ENCODE measurements at regions not wholly inside any gene's neighbourhood (a gene's known extent, or its start where the extent isn't known, plus 50 kb on each side); places are given as distances from the start of the nearest gene placed in this dataset.

DNA sequence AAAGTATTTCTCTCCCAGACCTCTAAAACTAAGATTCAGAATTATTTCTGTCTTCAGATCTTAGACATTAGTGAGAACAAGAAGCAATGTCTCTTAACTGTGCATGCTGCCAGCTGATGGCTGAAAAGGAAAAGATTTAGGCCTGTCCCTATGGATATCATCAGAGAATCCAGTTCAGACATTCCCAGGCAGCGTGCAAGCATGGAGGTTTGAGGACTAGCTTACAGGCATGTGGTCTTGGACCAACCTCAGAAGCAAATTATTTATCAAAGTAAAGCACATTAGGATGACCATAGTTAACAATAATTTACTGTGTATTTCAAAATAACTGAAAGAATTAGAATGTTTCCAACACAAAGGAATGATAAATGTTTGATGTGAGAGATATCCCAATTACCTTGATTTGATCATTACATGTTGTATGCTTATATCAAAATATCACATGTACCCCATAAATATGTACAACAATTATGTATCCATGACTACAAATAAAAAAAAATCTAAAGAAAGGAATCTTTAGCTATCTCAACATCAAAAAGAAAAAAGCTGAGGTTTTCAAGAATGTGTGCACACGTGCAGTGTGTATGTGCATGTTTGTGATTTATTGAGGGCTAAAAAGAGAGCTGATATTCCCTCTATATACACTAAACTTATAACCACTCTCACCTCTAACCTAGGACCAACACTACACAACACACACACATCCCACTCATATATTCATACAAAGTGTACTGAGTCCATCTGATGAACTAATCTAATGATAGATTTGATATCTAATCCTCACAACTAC lies 108.9 kb upstream of the THBS1 start:
- no peak for DNase-seq

GRCh38 chr15:39472621-39473297 lies 108.1 kb upstream of the THBS1 start:
- no peak for DNase-seq

- no peak for DNase-seq
These were observed 107.5 kb upstream of the THBS1 start for GRCh38 chr15:39473298-39473947.

DNA sequence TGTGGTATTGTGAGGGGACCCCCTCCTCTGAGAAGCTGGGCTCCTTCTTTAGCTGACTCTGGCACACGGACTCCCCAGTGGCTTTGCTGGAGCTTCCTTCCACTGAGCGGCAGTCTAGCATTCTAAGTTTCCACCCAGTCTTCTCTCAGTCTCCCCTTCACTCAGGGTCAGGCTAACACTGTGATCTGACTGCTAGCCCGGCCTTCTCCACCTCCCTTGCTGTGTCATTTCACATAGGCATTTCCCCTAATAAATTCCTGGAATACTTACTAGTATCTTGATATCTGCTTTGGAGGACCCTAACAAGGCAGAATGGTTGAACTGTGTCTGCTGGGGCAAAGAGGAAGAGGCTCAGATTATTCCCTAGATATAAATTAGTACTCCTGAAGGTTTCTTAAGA lies 106.2 kb upstream of the THBS1 start:
- DNase-seq = no peak

DNA sequence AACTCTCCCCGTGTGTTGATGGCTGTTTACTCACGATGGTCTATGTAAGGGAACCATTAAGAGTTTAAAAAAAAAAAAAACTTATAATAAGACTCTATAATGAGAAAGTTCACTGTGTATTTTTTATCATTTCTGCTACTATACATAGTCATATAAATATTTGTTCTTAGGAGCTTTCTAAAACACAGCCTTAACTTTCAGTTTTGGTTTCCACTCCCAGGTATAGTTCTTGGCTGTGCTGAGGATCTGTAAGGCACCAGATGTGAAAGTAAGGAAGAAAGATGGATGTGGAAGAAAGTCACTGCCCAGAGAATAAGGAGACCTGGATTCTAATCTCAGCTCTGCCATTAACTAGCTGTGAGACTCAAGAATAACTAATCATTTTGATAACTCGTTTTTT lies 101.9 kb upstream of the THBS1 start:
- no peak for DNase-seq

- no peak for DNase-seq
These were observed 101.0 kb upstream of the THBS1 start for GRCh38 chr15:39479911-39480310.

DNA sequence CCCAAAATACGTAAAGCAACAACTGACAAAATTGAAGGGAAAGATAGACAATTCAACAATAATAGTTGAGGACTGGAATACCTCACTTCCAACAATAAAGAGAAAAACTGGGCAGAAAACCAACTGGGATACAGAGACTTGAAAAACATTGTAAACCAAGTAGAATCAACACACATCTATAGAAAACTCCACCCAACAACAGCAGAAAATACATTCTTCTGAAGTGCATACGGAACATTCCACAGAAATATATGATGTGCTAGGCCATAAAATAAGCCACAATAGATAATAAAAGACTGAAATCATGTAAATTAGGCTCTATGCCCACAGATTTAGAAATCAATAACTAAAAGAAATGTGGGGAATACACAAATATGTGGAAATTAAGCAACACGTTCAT lies 98.4 kb upstream of the THBS1 start:
- DNase-seq = no peak

GRCh38 chr15:39486621-39487457 lies 94.0 kb upstream of the THBS1 start:
- no peak for DNase-seq

GRCh38 chr15:39487458-39487735 lies 93.5 kb upstream of the THBS1 start:
- no peak for DNase-seq

GRCh38 chr15:39488516-39488915 lies 92.4 kb upstream of the THBS1 start:
- DNase-seq = no peak

GRCh38 chr15:39488961-39489360 lies 91.9 kb upstream of the THBS1 start:
- no peak for DNase-seq

DNA sequence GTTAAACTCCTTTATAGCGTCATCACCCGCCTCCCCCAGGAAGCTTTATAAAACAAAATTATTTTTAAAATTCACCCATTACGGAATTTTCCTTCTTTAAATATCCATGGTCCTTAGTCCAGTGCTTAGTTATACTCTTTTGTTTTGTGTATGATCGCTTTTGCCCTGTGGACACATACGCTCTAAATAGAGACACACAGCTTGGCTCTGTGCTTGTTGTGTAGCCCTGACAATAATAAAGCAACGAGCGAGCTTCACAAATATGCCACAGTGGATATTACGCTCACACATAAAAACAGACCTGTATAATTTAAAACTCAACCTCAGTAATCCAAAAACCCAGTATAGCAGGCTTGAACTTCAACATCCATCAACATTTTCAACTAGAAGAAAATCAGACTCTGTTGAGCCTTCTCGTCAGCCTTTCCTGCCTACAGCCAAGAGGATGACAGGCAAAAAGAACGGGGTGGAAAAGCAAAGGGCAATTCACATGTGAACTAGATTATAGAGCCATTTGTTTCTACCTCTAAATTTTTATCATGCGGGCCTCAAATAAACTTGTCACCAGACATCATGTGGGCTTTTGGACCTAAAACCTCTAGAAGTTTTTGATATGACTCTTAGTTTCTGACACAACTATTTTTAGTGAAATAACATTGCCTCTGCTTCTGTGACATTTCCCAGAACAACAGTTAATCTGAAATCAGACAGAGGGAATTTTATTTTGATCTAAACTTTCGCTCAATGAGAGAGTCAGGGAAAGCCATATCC lies 89.6 kb upstream of the THBS1 start:
- no peak for DNase-seq

DNA sequence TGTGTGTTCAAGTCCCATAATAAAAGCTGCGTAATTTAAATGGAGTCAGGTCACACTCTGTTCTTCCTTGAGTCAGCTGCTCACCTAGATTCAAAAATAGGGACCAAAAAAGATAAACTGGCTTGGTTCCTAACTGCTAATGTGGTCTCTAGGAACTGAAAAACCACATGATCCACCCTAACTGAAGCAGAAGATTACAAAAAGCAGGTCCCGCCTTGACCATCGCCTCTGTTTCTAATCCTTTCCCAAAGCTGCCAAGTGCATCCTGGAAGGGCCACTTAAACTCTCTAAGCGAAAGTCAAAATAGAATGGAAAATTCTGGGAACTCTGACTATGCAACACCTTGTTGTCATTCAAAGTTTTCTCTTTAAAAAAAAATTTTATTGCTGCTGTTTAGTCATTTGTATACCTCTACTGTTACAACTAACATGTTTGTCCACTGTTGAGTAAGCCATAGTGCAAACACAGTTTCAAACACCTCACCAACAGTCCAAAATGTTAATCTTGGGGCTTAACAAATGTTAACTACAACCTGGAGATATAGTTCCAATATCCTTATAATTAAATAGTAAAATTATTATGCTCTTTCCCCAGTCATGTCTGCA lies 88.9 kb upstream of the THBS1 start:
- no peak for DNase-seq

GRCh38 chr15:39493424-39494067 lies 87.3 kb upstream of the THBS1 start:
- no peak for DNase-seq

DNA sequence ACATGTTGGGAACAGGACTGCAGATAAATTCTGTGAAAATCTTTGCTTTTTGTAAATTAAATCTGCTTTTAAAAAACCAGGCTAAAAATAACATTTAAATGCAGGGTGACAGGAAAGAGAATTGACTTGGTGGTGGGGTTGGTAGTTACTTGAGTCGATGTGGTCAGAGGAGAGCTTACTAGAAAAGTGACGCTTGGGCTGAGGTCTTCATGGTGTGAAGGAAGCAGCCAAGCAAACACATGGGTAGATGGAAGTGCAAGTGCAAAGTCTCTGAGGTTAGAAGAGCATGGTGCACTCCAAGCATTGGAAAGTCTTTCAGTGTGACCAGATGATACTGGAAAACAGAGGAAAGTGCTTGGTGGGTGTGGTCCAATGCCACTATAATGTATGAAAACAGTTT lies 86.4 kb upstream of the THBS1 start:
- DNase-seq = no peak

DNA sequence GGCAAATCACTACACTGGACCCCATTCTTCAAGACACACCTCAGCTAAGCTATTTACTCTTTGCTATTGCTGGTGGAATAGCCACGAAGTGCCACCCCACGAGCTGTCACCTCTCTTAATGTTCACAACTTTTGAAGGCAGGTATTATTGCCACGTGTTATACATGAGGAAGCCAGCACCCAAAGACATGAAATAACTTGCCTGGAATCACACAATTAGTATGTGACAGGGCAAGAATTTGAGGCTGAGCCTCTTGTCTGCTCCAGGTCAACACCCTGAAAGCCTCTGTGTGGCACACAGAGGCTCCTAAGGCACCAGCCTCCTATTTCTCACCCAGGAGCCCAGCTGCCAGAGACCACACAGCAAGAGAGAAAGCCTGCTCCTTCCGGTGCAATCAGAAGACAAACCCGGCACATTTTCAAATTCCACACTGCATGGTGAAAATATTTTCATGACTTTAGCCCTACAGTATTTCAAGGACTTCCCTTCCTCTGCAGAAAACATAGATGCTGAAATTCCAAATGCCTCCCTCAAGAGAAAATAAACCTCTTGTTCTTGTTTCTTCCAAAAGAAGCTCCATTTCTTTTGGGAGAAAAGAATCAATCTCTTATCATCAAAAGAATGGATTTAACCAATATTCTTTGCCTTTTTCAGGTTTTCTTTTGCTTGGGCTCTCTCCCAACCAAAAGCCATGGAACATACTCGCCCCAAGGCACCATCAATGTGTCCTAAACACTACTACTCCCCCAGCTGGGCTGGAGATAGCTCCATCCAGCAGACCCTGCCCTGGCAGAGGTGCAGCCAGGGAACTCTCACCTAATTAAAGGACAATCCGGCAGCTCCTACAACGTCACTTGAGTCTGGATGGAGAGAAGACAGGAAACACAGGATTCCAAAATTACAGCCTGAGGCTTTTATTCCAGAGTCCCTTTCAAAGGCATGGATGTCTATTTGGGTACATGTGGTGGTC lies 84.7 kb upstream of the THBS1 start:
- no peak for DNase-seq

- DNase-seq = no peak
These were observed 83.7 kb upstream of the THBS1 start for GRCh38 chr15:39497016-39497758.

- DNase-seq = no peak
These were observed 82.9 kb upstream of the THBS1 start for GRCh38 chr15:39497759-39498565.

DNA sequence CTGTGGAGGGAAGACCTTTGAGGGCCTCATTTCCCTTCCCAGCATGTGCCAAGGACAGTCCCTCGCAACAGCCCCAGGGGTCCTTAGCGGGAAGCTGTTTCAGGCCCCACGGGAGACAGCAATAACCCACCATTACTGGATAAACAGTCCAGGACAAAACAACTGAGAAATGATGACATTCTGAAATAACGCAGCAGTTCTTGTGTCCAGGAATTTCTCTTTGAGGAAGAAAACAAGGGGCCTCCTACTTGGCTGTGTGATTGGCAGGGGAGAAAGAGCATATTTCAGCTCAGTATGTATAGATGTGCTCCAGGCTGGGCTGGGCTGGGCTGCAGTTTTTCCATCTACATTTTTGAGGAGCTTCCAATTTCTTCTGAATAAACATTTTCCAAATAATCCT lies 82.2 kb upstream of the THBS1 start:
- no peak for DNase-seq

All from stimulated activated CD4-positive, alpha-beta T cell treated with anti-CD3 and anti-CD28 coated beads, Interleukin-1b, Interleukin-23, amount 100 ng/mL, for 48 hours (primary cell).